ENCODE measurements at regions not wholly inside any gene's neighbourhood (a gene's known extent, or its start where the extent isn't known, plus 50 kb on each side); places are given as distances from the start of the nearest gene placed in this dataset.
"Not testable (repeated sequence)": the region's sequence is repeated elsewhere in the genome, so short reads cannot be mapped to it uniquely, and the experiment has no call there.

- not testable (repeated sequence) for DNase-seq
Measured at GRCh38 chr5:30455484-30455883, 738.0 kb upstream of the CDH6 start.

DNA sequence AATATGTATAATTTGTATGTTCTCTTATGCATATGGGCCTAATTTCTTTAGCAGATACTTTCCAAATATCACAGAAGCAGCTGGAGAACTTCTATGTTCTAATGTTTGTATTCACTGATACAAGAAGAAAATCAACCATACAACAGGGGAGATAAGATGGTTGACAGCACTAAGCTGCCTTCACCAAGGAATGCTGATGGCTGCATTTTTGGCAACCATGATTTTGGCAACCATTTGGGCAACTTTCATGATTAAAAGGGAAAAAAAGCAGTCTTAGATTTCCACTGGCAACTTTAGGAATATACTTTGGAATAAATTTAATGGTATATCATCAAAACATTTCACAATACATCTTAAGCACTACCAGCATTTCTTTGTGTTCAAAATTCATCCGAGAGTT lies 740.3 kb upstream of the CDH6 start:
- DNase-seq: no peak

- no peak for DNase-seq
Measured at GRCh38 chr5:30450153-30450552, 743.3 kb upstream of the CDH6 start.

- DNase-seq: no peak
Measured at GRCh38 chr5:30447431-30447830, 746.1 kb upstream of the CDH6 start.

DNA sequence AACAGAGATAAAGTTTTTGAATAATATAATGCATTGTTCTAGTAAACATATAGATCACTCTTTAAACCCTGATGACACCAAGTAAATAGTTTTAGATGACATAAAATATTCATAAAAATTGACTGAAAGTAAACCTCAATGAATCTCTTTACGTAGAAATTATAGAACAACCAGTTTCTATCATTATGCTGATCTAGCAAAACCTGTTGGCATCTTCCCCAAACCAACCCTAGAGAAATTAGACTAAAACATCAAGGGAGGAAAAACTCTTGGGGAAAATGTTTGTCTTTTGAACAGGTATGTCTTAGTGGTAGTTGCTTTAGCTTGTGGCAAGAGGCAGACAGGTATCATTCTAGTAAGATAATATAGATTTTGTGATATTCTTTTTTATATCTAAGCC lies 747.0 kb upstream of the CDH6 start:
- no peak for DNase-seq

GRCh38 chr5:30438785-30439184 lies 754.7 kb upstream of the CDH6 start:
- DNase-seq: no peak

GRCh38 chr5:30436691-30437090 lies 756.8 kb upstream of the CDH6 start:
- no peak for DNase-seq

- DNase-seq: not testable (repeated sequence)
Measured at GRCh38 chr5:30428866-30429407, 764.5 kb upstream of the CDH6 start.

DNA sequence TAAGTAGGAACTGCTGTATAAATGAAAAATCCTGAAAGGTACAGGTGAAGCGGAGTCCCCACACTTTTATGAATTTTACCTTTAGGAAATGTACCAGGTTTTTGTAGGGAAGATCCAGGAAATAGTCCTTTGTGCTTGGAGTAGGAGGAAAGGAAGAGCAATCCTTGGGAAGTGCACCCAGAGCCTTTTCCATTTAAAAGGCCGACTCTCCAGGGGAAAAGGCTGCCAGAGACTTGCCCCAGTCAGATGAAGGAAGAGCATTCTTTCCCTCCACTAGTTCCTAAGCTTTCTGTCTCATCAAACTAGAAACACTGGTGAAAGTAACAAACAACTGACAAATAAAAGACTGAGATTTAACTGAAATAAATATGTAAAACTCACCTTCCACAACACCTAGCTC lies 779.4 kb upstream of the CDH6 start:
- no peak for DNase-seq

GRCh38 chr5:30413540-30413939 lies 779.9 kb upstream of the CDH6 start:
- no peak for DNase-seq

GRCh38 chr5:30405821-30406220 lies 787.7 kb upstream of the CDH6 start:
- DNase-seq: no peak

DNA sequence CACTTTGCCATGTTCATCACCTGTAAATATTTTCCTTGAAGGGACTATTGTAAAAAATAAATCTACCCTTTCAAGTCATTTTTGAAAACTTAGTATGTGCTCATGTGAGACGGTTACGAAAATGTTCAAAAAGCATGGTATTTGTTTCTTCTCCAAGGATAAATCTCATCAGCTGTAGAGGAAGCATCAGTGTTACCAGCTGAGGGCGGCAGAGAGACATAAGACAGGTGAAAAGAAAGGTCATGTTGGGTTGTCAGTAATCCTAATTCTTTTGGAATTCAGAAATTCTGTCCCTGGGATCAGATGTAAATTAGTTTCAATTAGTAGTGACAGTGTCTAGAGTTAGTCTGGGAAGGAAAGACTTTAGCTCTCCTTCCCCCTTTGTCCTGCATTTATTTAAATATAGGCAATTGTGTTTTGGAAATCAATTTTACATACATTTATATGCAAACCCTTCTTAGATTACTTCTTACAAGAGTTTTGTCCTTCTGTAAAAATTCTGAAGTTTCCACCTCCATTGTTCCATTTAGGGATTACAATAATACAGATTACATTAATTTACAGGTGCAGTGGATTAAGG lies 791.9 kb upstream of the CDH6 start:
- no peak for DNase-seq

DNA sequence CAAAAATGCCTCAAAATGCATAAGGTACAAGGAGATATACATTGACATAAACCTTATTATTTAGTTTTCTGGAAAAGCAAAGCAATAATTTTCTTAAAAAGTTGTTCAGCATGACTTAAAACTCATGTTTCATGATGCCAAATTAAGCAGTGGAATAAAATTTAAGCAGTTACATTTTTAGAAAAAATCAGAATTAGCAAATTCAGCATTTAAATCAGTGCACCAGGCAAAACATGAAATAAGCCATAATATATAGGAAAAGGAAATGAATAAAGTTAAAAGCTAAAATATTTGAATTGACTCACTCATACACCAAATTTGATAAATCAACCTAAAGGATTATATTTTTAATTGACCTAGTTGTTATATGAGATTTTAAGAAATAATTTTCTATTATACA lies 795.1 kb upstream of the CDH6 start:
- DNase-seq: no peak

DNA sequence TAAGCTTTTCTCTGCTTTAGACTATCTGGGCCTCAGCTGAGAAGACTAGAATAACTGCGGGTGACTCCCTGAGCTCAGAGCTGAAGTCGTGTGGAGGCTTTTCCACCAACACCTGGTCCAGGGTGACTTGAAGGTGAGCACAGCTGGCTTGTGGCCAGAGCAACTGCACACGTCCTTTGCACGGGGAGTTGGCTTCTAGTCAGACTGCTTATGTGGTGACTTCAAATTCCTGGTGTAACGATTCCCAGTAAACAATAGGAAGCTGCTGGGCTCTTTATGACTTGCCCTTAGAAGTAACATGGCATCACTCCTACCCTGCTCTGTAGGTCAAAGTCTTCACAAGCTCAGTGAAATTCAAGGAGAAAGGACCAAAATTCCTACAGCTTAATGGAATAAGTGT lies 800.6 kb upstream of the CDH6 start:
- peak; percentile 39 for DNase-seq

DNA sequence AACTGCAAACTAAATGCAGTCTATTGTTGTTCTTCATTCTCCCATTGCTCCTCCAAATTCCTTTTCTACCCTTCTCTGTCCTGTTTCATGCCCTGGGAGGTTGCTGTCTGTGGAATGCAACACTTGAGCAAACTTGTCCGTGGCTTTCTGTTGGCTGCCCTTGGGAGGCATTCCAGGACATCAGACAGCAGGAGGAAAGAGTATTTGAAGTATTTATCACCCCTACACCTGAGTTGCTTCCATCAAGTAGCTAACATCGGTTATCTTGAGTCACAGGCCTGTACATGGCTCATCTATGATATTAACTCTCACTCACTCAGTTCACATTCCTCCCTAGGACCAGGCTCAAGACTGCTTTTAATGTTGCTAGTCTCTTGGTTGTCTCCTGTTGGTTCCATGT lies 803.4 kb upstream of the CDH6 start:
- DNase-seq: no peak

- DNase-seq: no peak
Measured at GRCh38 chr5:30387974-30388632, 805.4 kb upstream of the CDH6 start.

DNA sequence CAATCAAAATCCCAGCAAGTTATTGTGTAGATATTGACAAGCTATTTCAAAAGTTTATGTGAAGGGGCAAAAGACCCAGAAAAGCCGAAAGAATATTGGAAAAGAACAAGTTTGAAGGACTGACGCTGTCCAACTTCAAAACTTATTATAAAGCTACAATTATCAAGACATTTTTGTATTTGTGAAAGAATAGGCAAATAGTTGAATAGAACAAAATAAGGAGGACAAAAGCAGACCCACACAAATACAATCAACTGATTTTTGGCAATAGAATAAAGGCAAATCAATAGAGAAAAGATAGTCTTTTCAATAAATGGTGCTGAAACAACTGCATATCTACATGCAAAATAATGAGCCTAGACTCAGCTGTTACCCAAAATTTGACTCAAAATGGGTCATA lies 807.7 kb upstream of the CDH6 start:
- DNase-seq: no peak

GRCh38 chr5:30384171-30384570 lies 809.3 kb upstream of the CDH6 start:
- no peak for DNase-seq

GRCh38 chr5:30380228-30380627 lies 813.3 kb upstream of the CDH6 start:
- DNase-seq: no peak

DNA sequence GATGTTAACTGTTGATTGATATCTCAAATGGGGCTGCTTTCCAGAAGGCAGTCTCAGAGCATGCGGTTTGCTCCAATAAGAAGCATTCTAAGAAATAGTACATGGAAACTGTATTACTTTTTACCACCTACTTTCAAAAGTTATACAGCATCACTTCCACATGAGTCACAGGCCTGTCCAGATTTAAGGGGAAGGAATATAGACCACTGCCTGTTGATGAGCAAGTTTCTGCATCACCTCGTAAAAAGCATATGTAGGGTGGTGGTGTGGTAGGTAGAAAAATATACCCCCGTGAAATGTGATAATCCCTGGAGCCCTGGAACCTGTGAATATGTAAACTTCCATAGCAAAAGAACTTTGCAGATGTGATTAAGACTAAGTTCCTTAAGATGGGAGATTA lies 816.6 kb upstream of the CDH6 start:
- DNase-seq: no peak

GRCh38 chr5:30368064-30368463 lies 825.4 kb upstream of the CDH6 start:
- DNase-seq: no peak

GRCh38 chr5:30365031-30365430 lies 828.5 kb upstream of the CDH6 start:
- not testable (repeated sequence) for DNase-seq

- DNase-seq: no peak
Measured at GRCh38 chr5:30357371-30357770, 836.1 kb upstream of the CDH6 start.

DNA sequence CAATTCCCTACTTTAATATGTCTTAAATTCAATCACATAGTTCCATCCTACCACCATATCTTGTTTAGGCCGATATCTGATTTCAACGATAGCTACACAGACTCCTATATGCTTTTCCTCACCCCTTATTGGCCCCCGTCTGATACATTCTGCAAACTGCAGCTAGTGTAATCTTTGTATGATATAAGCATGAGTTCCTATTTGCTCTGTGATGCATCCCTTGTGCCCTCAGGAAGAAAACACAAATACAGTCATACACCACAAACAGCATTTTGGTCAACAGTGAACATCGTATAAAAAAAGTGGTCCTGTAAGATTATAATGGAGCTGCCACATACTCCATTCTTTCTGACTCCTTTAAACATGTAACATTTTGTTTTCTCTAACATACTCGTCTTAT lies 837.8 kb upstream of the CDH6 start:
- no peak for DNase-seq

- DNase-seq: no peak
Measured at GRCh38 chr5:30347858-30348257, 845.6 kb upstream of the CDH6 start.
